ENCODE measurements at regions not wholly inside any gene's neighbourhood (a gene's known extent, or its start where the extent isn't known, plus 50 kb on each side); places are given as distances from the start of the nearest gene placed in this dataset.

GRCh38 chr10:120715171-120715570 is 136.0 kb upstream of the WDR11 start:
- TF ChIP-seq, protein P1, sequence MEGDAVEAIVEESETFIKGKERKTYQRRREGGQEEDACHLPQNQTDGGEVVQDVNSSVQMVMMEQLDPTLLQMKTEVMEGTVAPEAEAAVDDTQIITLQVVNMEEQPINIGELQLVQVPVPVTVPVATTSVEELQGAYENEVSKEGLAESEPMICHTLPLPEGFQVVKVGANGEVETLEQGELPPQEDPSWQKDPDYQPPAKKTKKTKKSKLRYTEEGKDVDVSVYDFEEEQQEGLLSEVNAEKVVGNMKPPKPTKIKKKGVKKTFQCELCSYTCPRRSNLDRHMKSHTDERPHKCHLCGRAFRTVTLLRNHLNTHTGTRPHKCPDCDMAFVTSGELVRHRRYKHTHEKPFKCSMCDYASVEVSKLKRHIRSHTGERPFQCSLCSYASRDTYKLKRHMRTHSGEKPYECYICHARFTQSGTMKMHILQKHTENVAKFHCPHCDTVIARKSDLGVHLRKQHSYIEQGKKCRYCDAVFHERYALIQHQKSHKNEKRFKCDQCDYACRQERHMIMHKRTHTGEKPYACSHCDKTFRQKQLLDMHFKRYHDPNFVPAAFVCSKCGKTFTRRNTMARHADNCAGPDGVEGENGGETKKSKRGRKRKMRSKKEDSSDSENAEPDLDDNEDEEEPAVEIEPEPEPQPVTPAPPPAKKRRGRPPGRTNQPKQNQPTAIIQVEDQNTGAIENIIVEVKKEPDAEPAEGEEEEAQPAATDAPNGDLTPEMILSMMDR (IDR thresholded peaks at IDR 0.05; ENCODE audit: poor library complexity) = no peak
- TF ChIP-seq EZH2 (IDR thresholded peaks at IDR 0.05; ENCODE audit: borderline replicate concordance) = no peak

Data from hepatocyte (in vitro differentiated cells).